ENCODE measurements at regions not wholly inside any gene's neighbourhood (a gene's known extent, or its start where the extent isn't known, plus 50 kb on each side); places are given as distances from the start of the nearest gene placed in this dataset.

GRCh38 chr2:128903637-128904036, 585.0 kb upstream of the HS6ST1 start:
- H3K79me2 ChIP-seq = no peaks in the 10 kb centered on the region
- no peak for TF ChIP-seq CTCF (IDR thresholded peaks at IDR 0.05)

DNA sequence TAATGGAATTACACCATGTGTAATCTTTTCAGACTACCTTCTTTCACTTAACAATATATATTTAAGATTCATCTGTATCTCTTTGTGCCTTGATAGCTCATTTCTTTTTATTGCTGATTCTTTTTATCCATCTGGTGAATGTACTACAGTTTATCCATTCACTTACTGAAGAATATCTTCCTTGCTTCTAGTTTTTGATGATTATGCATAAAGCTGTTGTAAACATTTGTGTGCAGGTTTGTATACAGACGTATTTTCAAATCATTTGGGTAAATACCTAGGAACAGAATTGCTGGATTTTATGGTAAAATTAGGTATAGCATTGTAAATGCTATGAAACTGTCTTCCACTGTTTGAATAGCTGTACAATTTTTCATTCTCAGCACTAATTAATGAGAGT, 592.6 kb upstream of the HS6ST1 start:
- no peak overlapping the region for H2AFZ ChIP-seq
- H3K36me3 ChIP-seq (ENCODE audit: control insufficient read depth, insufficient read depth, low read length) = no peaks in the 10 kb centered on the region
- no peak for TF ChIP-seq CTCF (IDR thresholded peaks at IDR 0.05)
- no peaks in the 10 kb centered on the region for H3K4me1 ChIP-seq
- no peak overlapping the region for H3K4me2 ChIP-seq (ENCODE audit: low read length)
- H3K9me3 ChIP-seq (ENCODE audit: control insufficient read depth, low read length) = no peaks in the 10 kb centered on the region
- H3K79me2 ChIP-seq = no peaks in the 10 kb centered on the region
- H3K27me3 ChIP-seq (ENCODE audit: control insufficient read depth, insufficient read depth, low read length) = no peaks in the 10 kb centered on the region
- H3K27ac ChIP-seq = no peak overlapping the region
- no peak overlapping the region for H3K4me3 ChIP-seq (ENCODE audit: low read depth, low read length)
- no peak overlapping the region for H3K9ac ChIP-seq

More at GRCh38 chr2:128903637-128904036, 585.0 kb upstream of the HS6ST1 start:
- Histone ChIP-seq H2AFZ (no peak overlapping the region), H3K27ac (no peak overlapping the region), H3K4me1 (no peaks in the 10 kb centered on the region), H3K9ac (no peak overlapping the region), H3K4me3 (ENCODE audit: low read depth, low read length) (no peak overlapping the region), H3K9me3 (ENCODE audit: control insufficient read depth, low read length) (no peaks in the 10 kb centered on the region), H3K36me3 (ENCODE audit: control insufficient read depth, insufficient read depth, low read length) (no peaks in the 10 kb centered on the region), H3K4me2 (ENCODE audit: low read length) (no peak overlapping the region), H3K27me3 (ENCODE audit: control insufficient read depth, insufficient read depth, low read length) (no peaks in the 10 kb centered on the region)

GRCh38 chr2:128914320-128914719, 595.7 kb upstream of the HS6ST1 start:
- H3K79me2 ChIP-seq = no peaks in the 10 kb centered on the region
- no peak overlapping the region for H2AFZ ChIP-seq
- no peaks in the 10 kb centered on the region for H3K4me1 ChIP-seq
- H3K36me3 ChIP-seq (ENCODE audit: control insufficient read depth, insufficient read depth, low read length) = no peaks in the 10 kb centered on the region
- H3K27me3 ChIP-seq (ENCODE audit: control insufficient read depth, insufficient read depth, low read length) = no peaks in the 10 kb centered on the region
- no peak overlapping the region for H3K4me2 ChIP-seq (ENCODE audit: low read length)
- H3K9ac ChIP-seq = no peak overlapping the region
- H3K27ac ChIP-seq = no peak overlapping the region
- no peak for TF ChIP-seq CTCF (IDR thresholded peaks at IDR 0.05)
- no peaks in the 10 kb centered on the region for H3K9me3 ChIP-seq (ENCODE audit: control insufficient read depth, low read length)
- no peak overlapping the region for H3K4me3 ChIP-seq (ENCODE audit: low read depth, low read length)

GRCh38 chr2:128921751-128922150, 603.1 kb upstream of the HS6ST1 start:
- no peak overlapping the region for H3K27ac ChIP-seq
- H3K4me3 ChIP-seq (ENCODE audit: low read depth, low read length) = no peak overlapping the region

More at GRCh38 chr2:128921751-128922150, 603.1 kb upstream of the HS6ST1 start:
- H3K36me3 ChIP-seq (ENCODE audit: control insufficient read depth, insufficient read depth, low read length) = no peaks in the 10 kb centered on the region
- no peak overlapping the region for H3K4me2 ChIP-seq (ENCODE audit: low read length)
- no peaks in the 10 kb centered on the region for H3K79me2 ChIP-seq
- no peak overlapping the region for H2AFZ ChIP-seq
- no peak for TF ChIP-seq CTCF (IDR thresholded peaks at IDR 0.05)
- H3K27me3 ChIP-seq (ENCODE audit: control insufficient read depth, insufficient read depth, low read length) = no peaks in the 10 kb centered on the region
- H3K9me3 ChIP-seq (ENCODE audit: control insufficient read depth, low read length) = no peaks in the 10 kb centered on the region
- no peaks in the 10 kb centered on the region for H3K4me1 ChIP-seq
- no peak overlapping the region for H3K9ac ChIP-seq

Data from parathyroid adenoma (tissue), 2 donors.